GM19452 (cell line): ENCODE measurements at regions not wholly inside any gene's neighbourhood (a gene's known extent, or its start where the extent isn't known, plus 50 kb on each side); places are given as distances from the start of the nearest gene placed in this dataset.
"Not testable (repeated sequence)": the region's sequence is repeated elsewhere in the genome, so short reads cannot be mapped to it uniquely, and the experiment has no call there.

ENCODE experiments used
- ATAC-seq: cut with Tn5 transposase; IDR thresholded peaks from one replicate; pipeline ENCODE4 v1.9.1; 2021; ENCODE audit not compliant: unreplicated experiment

- ATAC-seq, result no peak
Measured at GRCh38 chr6:12476484-12476883, 186.3 kb downstream of the EDN1 start.

GRCh38 chr6:12477616-12478015, 187.5 kb downstream of the EDN1 start:
- ATAC-seq, result no peak

- ATAC-seq, result no peak
Measured at GRCh38 chr6:12478921-12479320, 188.8 kb downstream of the EDN1 start.

GRCh38 chr6:12479451-12479850, 189.3 kb downstream of the EDN1 start:
- ATAC-seq, result no peak

GRCh38 chr6:12479881-12480280, 189.7 kb downstream of the EDN1 start:
- ATAC-seq, result no peak

GRCh38 chr6:12480379-12480778, 190.2 kb downstream of the EDN1 start:
- ATAC-seq, result no peak

- no peak for ATAC-seq
Measured at GRCh38 chr6:12481292-12481691, 191.1 kb downstream of the EDN1 start.

- no peak for ATAC-seq
Measured at GRCh38 chr6:12481850-12482249, 191.7 kb downstream of the EDN1 start.

GRCh38 chr6:12482386-12483375, 192.5 kb downstream of the EDN1 start:
- ATAC-seq, result no peak

- ATAC-seq, result peak; percentile 77
Measured at GRCh38 chr6:12483712-12484111, 193.6 kb downstream of the EDN1 start.

- ATAC-seq, result no peak
Measured at GRCh38 chr6:12484519-12484918, 194.4 kb downstream of the EDN1 start.

GRCh38 chr6:12485226-12485764, 195.1 kb downstream of the EDN1 start:
- ATAC-seq, result no peak

- ATAC-seq, result no peak
Measured at GRCh38 chr6:12485837-12486236, 195.7 kb downstream of the EDN1 start.

GRCh38 chr6:12490351-12490903, 200.3 kb downstream of the EDN1 start:
- no peak for ATAC-seq

- no peak for ATAC-seq
Measured at GRCh38 chr6:12490904-12491571, 200.9 kb downstream of the EDN1 start.

- not testable (repeated sequence) for ATAC-seq
Measured at GRCh38 chr6:12492929-12493328, 202.8 kb downstream of the EDN1 start.

GRCh38 chr6:12493446-12493845, 203.3 kb downstream of the EDN1 start:
- no peak for ATAC-seq

GRCh38 chr6:12494161-12494560, 204.0 kb downstream of the EDN1 start:
- ATAC-seq, result no peak

- no peak for ATAC-seq
Measured at GRCh38 chr6:12501990-12502389, 211.8 kb downstream of the EDN1 start.

- peak; percentile 53 for ATAC-seq
Measured at GRCh38 chr6:12504325-12504966, 212.1 kb upstream of the PHACTR1 start.

- no peak for ATAC-seq
Measured at GRCh38 chr6:12505486-12505885, 211.1 kb upstream of the PHACTR1 start.
